ENCODE measurements at regions not wholly inside any gene's neighbourhood (a gene's known extent, or its start where the extent isn't known, plus 50 kb on each side); places are given as distances from the start of the nearest gene placed in this dataset.

GRCh38 chr2:134127496-134127895, 126.4 kb upstream of the MGAT5 start:
- no peaks in the 10 kb centered on the region for H3K27me3 ChIP-seq (ENCODE audit: control insufficient read depth in 1 of 2, insufficient read depth in 2 of 2, low read length in 2 of 2)
- no peak overlapping the region for H3K9ac ChIP-seq (ENCODE audit: low read length in 2 of 2)
- no peak overlapping the region for H3K4me3 ChIP-seq (ENCODE audit: low read length in 2 of 2)
- H3K36me3 ChIP-seq (ENCODE audit: control insufficient read depth in 2 of 2, insufficient read depth in 2 of 2, low read length in 2 of 2): no peaks in the 10 kb centered on the region
- peaks cover 3% of the 10 kb centered on the region for H3K4me1 ChIP-seq (ENCODE audit: control insufficient read depth, insufficient read depth, low read length)
- no peaks in the 10 kb centered on the region for H3K9me3 ChIP-seq (ENCODE audit: control insufficient read depth in 2 of 2, low read length in 2 of 2)
- no peak overlapping the region for H3K27ac ChIP-seq (ENCODE audit: low read length)

- Histone ChIP-seq H3K27me3 (ENCODE audit: control insufficient read depth in 1 of 2, insufficient read depth in 2 of 2, low read length in 2 of 2) (no peaks in the 10 kb centered on the region), H3K4me3 (ENCODE audit: low read length in 2 of 2) (no peak overlapping the region), H3K9ac (ENCODE audit: low read length in 2 of 2) (no peak overlapping the region), H3K27ac (ENCODE audit: low read length) (no peak overlapping the region), H3K9me3 (ENCODE audit: control insufficient read depth in 2 of 2, low read length in 2 of 2) (no peaks in the 10 kb centered on the region), H3K36me3 (ENCODE audit: control insufficient read depth in 2 of 2, insufficient read depth in 2 of 2, low read length in 2 of 2) (no peaks in the 10 kb centered on the region), H3K4me1 (ENCODE audit: control insufficient read depth, insufficient read depth, low read length) (peaks cover 6% of the 10 kb centered on the region)
Observed at GRCh38 chr2:134128746-134129145, 125.1 kb upstream of the MGAT5 start.

GRCh38 chr2:134129900-134130537, 123.9 kb upstream of the MGAT5 start:
- H3K9ac ChIP-seq (ENCODE audit: low read length in 2 of 2): no peak overlapping the region
- no peaks in the 10 kb centered on the region for H3K27me3 ChIP-seq (ENCODE audit: control insufficient read depth in 1 of 2, insufficient read depth in 2 of 2, low read length in 2 of 2)
- no peaks in the 10 kb centered on the region for H3K36me3 ChIP-seq (ENCODE audit: control insufficient read depth in 2 of 2, insufficient read depth in 2 of 2, low read length in 2 of 2)
- no peak overlapping the region for H3K4me3 ChIP-seq (ENCODE audit: low read length in 2 of 2)
- peaks cover 3% of the 10 kb centered on the region for H3K4me1 ChIP-seq (ENCODE audit: control insufficient read depth, insufficient read depth, low read length)
- H3K27ac ChIP-seq (ENCODE audit: low read length): no peak overlapping the region
- no peaks in the 10 kb centered on the region for H3K9me3 ChIP-seq (ENCODE audit: control insufficient read depth in 2 of 2, low read length in 2 of 2)

- Histone ChIP-seq H3K4me3 (ENCODE audit: low read length in 2 of 2) (no peak overlapping the region), H3K36me3 (ENCODE audit: control insufficient read depth in 2 of 2, insufficient read depth in 2 of 2, low read length in 2 of 2) (no peaks in the 10 kb centered on the region), H3K4me1 (ENCODE audit: control insufficient read depth, insufficient read depth, low read length) (peaks cover 7% of the 10 kb centered on the region), H3K9me3 (ENCODE audit: control insufficient read depth in 2 of 2, low read length in 2 of 2) (no peaks in the 10 kb centered on the region), H3K27me3 (ENCODE audit: control insufficient read depth in 1 of 2, insufficient read depth in 2 of 2, low read length in 2 of 2) (no peaks in the 10 kb centered on the region), H3K9ac (ENCODE audit: low read length in 2 of 2) (no peak overlapping the region), H3K27ac (ENCODE audit: low read length) (no peak overlapping the region)
Observed at GRCh38 chr2:134131681-134132489, 122.0 kb upstream of the MGAT5 start.

GRCh38 chr2:134132490-134132857, 121.4 kb upstream of the MGAT5 start:
- no peak overlapping the region for H3K27ac ChIP-seq (ENCODE audit: low read length)
- H3K36me3 ChIP-seq (ENCODE audit: control insufficient read depth in 2 of 2, insufficient read depth in 2 of 2, low read length in 2 of 2): no peaks in the 10 kb centered on the region
- H3K9ac ChIP-seq (ENCODE audit: low read length in 2 of 2): no peak overlapping the region
- H3K9me3 ChIP-seq (ENCODE audit: control insufficient read depth in 2 of 2, low read length in 2 of 2): no peaks in the 10 kb centered on the region
- H3K4me1 ChIP-seq (ENCODE audit: control insufficient read depth, insufficient read depth, low read length): peaks cover 11% of the 10 kb centered on the region
- H3K27me3 ChIP-seq (ENCODE audit: control insufficient read depth in 1 of 2, insufficient read depth in 2 of 2, low read length in 2 of 2): no peaks in the 10 kb centered on the region
- no peak overlapping the region for H3K4me3 ChIP-seq (ENCODE audit: low read length in 2 of 2)

- H3K4me3 ChIP-seq (ENCODE audit: low read length in 2 of 2): no peak overlapping the region
- H3K4me1 ChIP-seq (ENCODE audit: control insufficient read depth, insufficient read depth, low read length): peaks cover 11% of the 10 kb centered on the region
- no peaks in the 10 kb centered on the region for H3K36me3 ChIP-seq (ENCODE audit: control insufficient read depth in 2 of 2, insufficient read depth in 2 of 2, low read length in 2 of 2)
- no peak overlapping the region for H3K27ac ChIP-seq (ENCODE audit: low read length)
- no peaks in the 10 kb centered on the region for H3K27me3 ChIP-seq (ENCODE audit: control insufficient read depth in 1 of 2, insufficient read depth in 2 of 2, low read length in 2 of 2)
- H3K9ac ChIP-seq (ENCODE audit: low read length in 2 of 2): no peak overlapping the region
- no peaks in the 10 kb centered on the region for H3K9me3 ChIP-seq (ENCODE audit: control insufficient read depth in 2 of 2, low read length in 2 of 2)
Observed at GRCh38 chr2:134133622-134134312, 120.1 kb upstream of the MGAT5 start.

- Histone ChIP-seq H3K27ac (ENCODE audit: low read length) (no peak overlapping the region), H3K27me3 (ENCODE audit: control insufficient read depth in 1 of 2, insufficient read depth in 2 of 2, low read length in 2 of 2) (no peaks in the 10 kb centered on the region), H3K9ac (ENCODE audit: low read length in 2 of 2) (no peak overlapping the region), H3K36me3 (ENCODE audit: control insufficient read depth in 2 of 2, insufficient read depth in 2 of 2, low read length in 2 of 2) (no peaks in the 10 kb centered on the region), H3K4me3 (ENCODE audit: low read length in 2 of 2) (no peak overlapping the region), H3K4me1 (ENCODE audit: control insufficient read depth, insufficient read depth, low read length) (peaks cover 11% of the 10 kb centered on the region), H3K9me3 (ENCODE audit: control insufficient read depth in 2 of 2, low read length in 2 of 2) (no peaks in the 10 kb centered on the region)
Observed at GRCh38 chr2:134134313-134134706, 119.6 kb upstream of the MGAT5 start.

GRCh38 chr2:134134827-134135226, 119.0 kb upstream of the MGAT5 start:
- Histone ChIP-seq H3K27me3 (ENCODE audit: control insufficient read depth in 1 of 2, insufficient read depth in 2 of 2, low read length in 2 of 2) (no peaks in the 10 kb centered on the region), H3K4me3 (ENCODE audit: low read length in 2 of 2) (no peak overlapping the region), H3K9me3 (ENCODE audit: control insufficient read depth in 2 of 2, low read length in 2 of 2) (no peaks in the 10 kb centered on the region), H3K36me3 (ENCODE audit: control insufficient read depth in 2 of 2, insufficient read depth in 2 of 2, low read length in 2 of 2) (no peaks in the 10 kb centered on the region), H3K27ac (ENCODE audit: low read length) (no peak overlapping the region), H3K9ac (ENCODE audit: low read length in 2 of 2) (no peak overlapping the region), H3K4me1 (ENCODE audit: control insufficient read depth, insufficient read depth, low read length) (peaks cover 11% of the 10 kb centered on the region)

- H3K9me3 ChIP-seq (ENCODE audit: control insufficient read depth in 2 of 2, low read length in 2 of 2): no peaks in the 10 kb centered on the region
- no peak overlapping the region for H3K9ac ChIP-seq (ENCODE audit: low read length in 2 of 2)
- no peaks in the 10 kb centered on the region for H3K36me3 ChIP-seq (ENCODE audit: control insufficient read depth in 2 of 2, insufficient read depth in 2 of 2, low read length in 2 of 2)
- H3K27me3 ChIP-seq (ENCODE audit: control insufficient read depth in 1 of 2, insufficient read depth in 2 of 2, low read length in 2 of 2): no peaks in the 10 kb centered on the region
- H3K4me3 ChIP-seq (ENCODE audit: low read length in 2 of 2): no peak overlapping the region
- no peak overlapping the region for H3K27ac ChIP-seq (ENCODE audit: low read length)
- peaks cover 11% of the 10 kb centered on the region for H3K4me1 ChIP-seq (ENCODE audit: control insufficient read depth, insufficient read depth, low read length)
Observed at GRCh38 chr2:134135793-134136192, 118.1 kb upstream of the MGAT5 start.

- Histone ChIP-seq H3K4me3 (ENCODE audit: low read length in 2 of 2) (peak overlapping the region in 1 of 2 donors; percentile 40), H3K27me3 (ENCODE audit: control insufficient read depth in 1 of 2, insufficient read depth in 2 of 2, low read length in 2 of 2) (no peaks in the 10 kb centered on the region), H3K36me3 (ENCODE audit: control insufficient read depth in 2 of 2, insufficient read depth in 2 of 2, low read length in 2 of 2) (no peaks in the 10 kb centered on the region), H3K4me1 (ENCODE audit: control insufficient read depth, insufficient read depth, low read length) (peaks cover 14% of the 10 kb centered on the region), H3K9ac (ENCODE audit: low read length in 2 of 2) (no peak overlapping the region), H3K27ac (ENCODE audit: low read length) (no peak overlapping the region), H3K9me3 (ENCODE audit: control insufficient read depth in 2 of 2, low read length in 2 of 2) (no peaks in the 10 kb centered on the region)
Observed at GRCh38 chr2:134136731-134137130, 117.1 kb upstream of the MGAT5 start.
